Fibroblast of lung (primary cell): ENCODE measurements at regions not wholly inside any gene's neighbourhood (a gene's known extent, or its start where the extent isn't known, plus 50 kb on each side); places are given as distances from the start of the nearest gene placed in this dataset.
A peak's percentile ranks its signal among the peaks of the same experiment; 100 is the strongest.

Experiments used
- DNase-seq, 2 donors: peaks; one replicate each; pipeline versions ENCODE4 v3.0.0 to v3.0.0-alpha.2; 2010; ENCODE audit warnings: low read depth in 2 of 2
- H2AFZ ChIP-seq: 2 replicates; pipeline ENCODE4 v1.5.1; 2012; ENCODE audit warnings: low read length, control low read depth, inconsistent platforms
- H3K27ac ChIP-seq: 2 replicates; pipeline ENCODE4 v1.5.1; 2011; ENCODE audit warnings: low read length, control low read depth; ENCODE audit not compliant: insufficient read depth
- H3K27me3 ChIP-seq: 2 replicates; pipeline ENCODE4 v1.5.1; 2011; ENCODE audit warnings: mild to moderate bottlenecking, low read length; ENCODE audit not compliant: control insufficient read depth, insufficient read depth
- H3K36me3 ChIP-seq: 2 replicates; pipeline ENCODE4 v1.5.1; 2011; ENCODE audit warnings: low read length; ENCODE audit not compliant: control insufficient read depth, insufficient read depth
- H3K4me1 ChIP-seq: 2 replicates; pipeline ENCODE4 v1.5.1; 2011; ENCODE audit warnings: low read length; ENCODE audit not compliant: control insufficient read depth, insufficient read depth; ENCODE audit errors: extremely low read depth
- H3K4me2 ChIP-seq: 2 replicates; pipeline ENCODE4 v1.5.1; 2011; ENCODE audit warnings: low read length, control low read depth; ENCODE audit not compliant: insufficient read depth; ENCODE audit errors: extremely low read depth
- H3K4me3 ChIP-seq, 4 experiments: fragments of 200-600 bp in 1 of 4; sonication (generic) in 1 of 4; replicated peaks in 1 of 4; 2 replicates each; pipeline ENCODE4 v1.5.1; 2011 to 2016; ENCODE audit warnings: low read length in 4 of 4, low read depth in 3 of 4, mild to moderate bottlenecking in 3 of 4, control low read depth in 2 of 4, inconsistent platforms in 1 of 4, mixed read lengths in 1 of 4; ENCODE audit not compliant: insufficient read depth in 1 of 4; ENCODE audit errors: control extremely low read depth in 1 of 4
- H3K79me2 ChIP-seq: 2 replicates; pipeline ENCODE4 v1.5.1; 2012; ENCODE audit warnings: mild to moderate bottlenecking, low read length, inconsistent platforms; ENCODE audit not compliant: control insufficient read depth, insufficient read depth
- H3K9ac ChIP-seq: 2 replicates; pipeline ENCODE4 v1.5.1; 2011; ENCODE audit warnings: mild to moderate bottlenecking, low read length, control low read depth; ENCODE audit not compliant: insufficient read depth
- H3K9me3 ChIP-seq: 2 replicates; pipeline ENCODE4 v1.5.1; 2012; ENCODE audit warnings: low read depth, low read length; ENCODE audit not compliant: control insufficient read depth, insufficient read depth
- H4K20me1 ChIP-seq: 2 replicates; pipeline ENCODE4 v1.5.1; 2011; ENCODE audit warnings: low read length; ENCODE audit not compliant: control insufficient read depth, insufficient read depth; ENCODE audit errors: extremely low read depth
- EZH2 ChIP-seq: IDR thresholded peaks from 2 replicates; pipeline ENCODE4 v1.5.1; 2012; ENCODE audit warnings: low read length, control low read depth, mild to moderate bottlenecking; ENCODE audit errors: missing control alignments
- TF ChIP-seq, protein P1 (sequence below), 2 donors: IDR thresholded peaks in 1 of 2; conservative IDR thresholded peaks in 1 of 2; 1 replicate in 1 of 2; 2 replicates in 1 of 2; pipeline ENCODE4 v1.5.1; 2011 to 2012; ENCODE audit warnings: low read length in 2 of 2, control low read depth in 1 of 2, inconsistent platforms in 1 of 2, low read depth in 1 of 2, mild to moderate bottlenecking in 1 of 2

DNA sequence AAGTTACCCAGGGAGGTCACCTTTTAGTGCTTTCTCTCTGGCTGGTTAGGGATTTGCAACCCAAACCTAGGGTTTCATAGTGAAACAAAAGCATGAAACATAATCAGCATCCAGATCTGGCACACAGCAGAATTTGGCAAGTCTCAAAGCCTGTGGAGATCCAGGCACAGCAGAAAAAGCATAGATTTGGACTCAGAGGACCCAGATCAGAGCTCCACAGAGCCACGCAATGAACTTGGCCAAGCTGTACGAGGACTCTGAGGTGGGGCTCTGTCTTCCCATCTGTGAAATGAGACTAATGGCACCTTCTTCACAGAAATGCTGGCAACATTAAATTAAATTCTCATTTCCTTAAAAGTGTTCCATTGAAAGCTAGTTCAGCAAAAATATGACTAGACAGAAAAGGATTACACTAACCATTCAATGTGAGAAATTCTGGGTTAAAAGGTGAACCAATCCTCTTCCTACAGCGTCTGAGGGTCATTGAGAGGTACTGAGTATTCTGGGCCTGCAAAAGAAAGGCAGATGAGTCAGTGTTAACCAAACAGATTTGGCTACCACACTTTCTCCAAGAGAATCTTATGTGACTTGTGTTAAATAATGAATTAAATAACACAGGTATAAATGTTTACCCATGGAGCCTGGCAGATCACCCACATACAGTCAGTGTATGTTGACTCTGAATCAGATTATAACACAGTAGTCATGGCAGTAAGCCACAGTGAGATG, 266.3 kb downstream of the MREG start:
- Histone ChIP-seq H3K9me3 (no peaks in the 10 kb centered on the region), H3K36me3 (no peaks in the 10 kb centered on the region), H3K4me1 (peaks cover 14% of the 10 kb centered on the region), H4K20me1 (no peaks in the 10 kb centered on the region), H3K4me2 (no peak overlapping the region), H3K4me3 (no peak overlapping the region), H3K79me2 (no peaks in the 10 kb centered on the region), H2AFZ (no peak overlapping the region), H3K27me3 (no peaks in the 10 kb centered on the region), H3K9ac (no peak overlapping the region), H3K27ac (no peak overlapping the region)
- TF ChIP-seq, protein P1, sequence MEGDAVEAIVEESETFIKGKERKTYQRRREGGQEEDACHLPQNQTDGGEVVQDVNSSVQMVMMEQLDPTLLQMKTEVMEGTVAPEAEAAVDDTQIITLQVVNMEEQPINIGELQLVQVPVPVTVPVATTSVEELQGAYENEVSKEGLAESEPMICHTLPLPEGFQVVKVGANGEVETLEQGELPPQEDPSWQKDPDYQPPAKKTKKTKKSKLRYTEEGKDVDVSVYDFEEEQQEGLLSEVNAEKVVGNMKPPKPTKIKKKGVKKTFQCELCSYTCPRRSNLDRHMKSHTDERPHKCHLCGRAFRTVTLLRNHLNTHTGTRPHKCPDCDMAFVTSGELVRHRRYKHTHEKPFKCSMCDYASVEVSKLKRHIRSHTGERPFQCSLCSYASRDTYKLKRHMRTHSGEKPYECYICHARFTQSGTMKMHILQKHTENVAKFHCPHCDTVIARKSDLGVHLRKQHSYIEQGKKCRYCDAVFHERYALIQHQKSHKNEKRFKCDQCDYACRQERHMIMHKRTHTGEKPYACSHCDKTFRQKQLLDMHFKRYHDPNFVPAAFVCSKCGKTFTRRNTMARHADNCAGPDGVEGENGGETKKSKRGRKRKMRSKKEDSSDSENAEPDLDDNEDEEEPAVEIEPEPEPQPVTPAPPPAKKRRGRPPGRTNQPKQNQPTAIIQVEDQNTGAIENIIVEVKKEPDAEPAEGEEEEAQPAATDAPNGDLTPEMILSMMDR (conservative IDR thresholded peaks at IDR 0.05 in 1 of 2, IDR thresholded peaks at IDR 0.05 in 1 of 2; ENCODE audit: low read depth in 1 of 2, low read length in 2 of 2): no peak
- no peak for TF ChIP-seq EZH2
- DNase-seq: peak in 1 of 2 donors; percentile 70

DNA sequence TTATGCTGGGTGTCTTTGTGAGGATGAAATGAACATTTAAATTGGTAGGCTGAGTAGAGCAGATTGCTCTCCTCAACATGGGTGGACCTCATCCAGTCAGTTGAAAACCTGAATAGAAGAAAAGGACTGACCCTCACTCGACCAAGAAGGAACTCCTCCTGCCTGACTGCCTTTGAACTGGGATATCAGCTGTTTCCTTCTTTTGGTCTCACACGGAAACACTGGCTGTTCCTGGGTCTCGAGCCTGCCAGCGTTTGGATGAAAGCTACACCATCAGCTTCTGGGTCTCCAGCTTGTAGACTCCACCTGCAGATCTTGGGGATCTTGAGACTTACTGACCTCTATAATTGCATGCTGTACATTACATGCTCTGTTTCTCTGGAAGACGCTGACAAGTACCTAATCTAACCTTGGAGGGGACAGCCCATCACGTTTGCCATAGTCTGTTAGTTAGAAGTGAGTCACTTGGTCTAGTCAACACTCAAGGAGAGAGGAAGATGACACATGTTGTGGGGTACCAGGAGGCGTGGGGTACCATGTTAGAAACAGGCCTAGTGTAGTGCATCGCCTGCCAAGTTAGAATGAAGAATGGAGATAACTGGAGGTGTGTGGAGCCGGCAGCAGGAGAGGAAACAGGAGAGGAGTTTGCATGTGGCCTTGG, 267.0 kb downstream of the MREG start:
- H3K4me2 ChIP-seq: no peak overlapping the region
- no peak overlapping the region for H3K4me3 ChIP-seq
- no peak overlapping the region for H3K27ac ChIP-seq
- H3K9ac ChIP-seq: no peak overlapping the region
- H3K4me1 ChIP-seq: peaks cover 11% of the 10 kb centered on the region
- H3K27me3 ChIP-seq: no peaks in the 10 kb centered on the region
- TF ChIP-seq, protein P1 (conservative IDR thresholded peaks at IDR 0.05 in 1 of 2, IDR thresholded peaks at IDR 0.05 in 1 of 2; ENCODE audit: low read depth in 1 of 2, low read length in 2 of 2): no peak
- TF ChIP-seq EZH2: no peak
- H4K20me1 ChIP-seq: no peaks in the 10 kb centered on the region
- no peak overlapping the region for H2AFZ ChIP-seq
- DNase-seq: no peak
- H3K79me2 ChIP-seq: no peaks in the 10 kb centered on the region
- H3K9me3 ChIP-seq: no peaks in the 10 kb centered on the region
- H3K36me3 ChIP-seq: no peaks in the 10 kb centered on the region

DNA sequence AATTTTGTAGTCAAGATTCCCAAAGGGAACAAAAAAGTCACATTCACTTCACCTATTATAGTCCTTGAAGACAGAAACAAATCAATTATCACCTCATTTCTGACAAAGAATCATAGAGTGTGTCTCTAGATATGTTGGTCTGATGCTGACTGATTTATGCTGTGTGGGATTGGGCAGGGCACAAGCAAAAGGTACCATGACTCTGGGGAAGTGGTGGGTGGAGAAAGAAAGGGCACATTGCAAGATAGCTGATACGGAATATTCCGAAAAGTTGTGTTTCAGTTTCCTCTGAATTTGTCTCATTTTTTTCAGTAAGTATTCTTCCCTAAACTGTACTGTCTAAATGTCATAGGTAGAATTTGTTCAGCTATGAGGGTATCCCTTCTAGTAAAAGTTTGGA, 268.0 kb downstream of the MREG start:
- H3K4me1 ChIP-seq: peaks cover 10% of the 10 kb centered on the region
- no peak overlapping the region for H3K4me3 ChIP-seq
- no peaks in the 10 kb centered on the region for H3K36me3 ChIP-seq
- no peaks in the 10 kb centered on the region for H3K27me3 ChIP-seq
- no peaks in the 10 kb centered on the region for H3K9me3 ChIP-seq
- H3K4me2 ChIP-seq: no peak overlapping the region
- H3K79me2 ChIP-seq: no peaks in the 10 kb centered on the region
- H4K20me1 ChIP-seq: no peaks in the 10 kb centered on the region
- H3K27ac ChIP-seq: no peak overlapping the region
- no peak for DNase-seq
- TF ChIP-seq EZH2: no peak
- TF ChIP-seq, protein P1 (conservative IDR thresholded peaks at IDR 0.05 in 1 of 2, IDR thresholded peaks at IDR 0.05 in 1 of 2; ENCODE audit: low read depth in 1 of 2, low read length in 2 of 2): no peak
- no peak overlapping the region for H2AFZ ChIP-seq
- no peak overlapping the region for H3K9ac ChIP-seq
